GM06990 (cell line): ENCODE measurements at regions not wholly inside any gene's neighbourhood (a gene's known extent, or its start where the extent isn't known, plus 50 kb on each side); places are given as distances from the start of the nearest gene placed in this dataset.

Source experiments
- DNase-seq: peaks from one replicate; pipeline ENCODE4 v3.0.0-alpha.2; 2011; ENCODE audit not compliant: insufficient read length; ENCODE audit errors: extremely low read depth
- H3K27me3 ChIP-seq: replicated peaks from 2 replicates; pipeline ENCODE4 v1.6.0; 2011; ENCODE audit warnings: low read length; ENCODE audit not compliant: control insufficient read depth, insufficient read depth
- H3K36me3 ChIP-seq: 2 replicates; pipeline ENCODE4 v1.5.1; 2011; ENCODE audit warnings: low read length; ENCODE audit not compliant: control insufficient read depth, insufficient read depth
- H3K4me3 ChIP-seq: replicated peaks from 2 replicates; pipeline ENCODE4 v1.5.1; 2011; ENCODE audit warnings: low read depth, mild to moderate bottlenecking, control low read depth, low read length
- CTCF ChIP-seq: IDR thresholded peaks from 2 replicates; pipeline ENCODE4 v1.5.1; 2011; ENCODE audit warnings: low read length, control low read depth, mild to moderate bottlenecking, inconsistent platforms; ENCODE audit not compliant: insufficient read depth, poor library complexity, severe bottlenecking

- Histone ChIP-seq H3K4me3 (no peak overlapping the region), H3K36me3 (no peaks in the 10 kb centered on the region), H3K27me3 (no peaks in the 10 kb centered on the region)
- TF ChIP-seq CTCF: no peak
- no peak for DNase-seq
These were observed 50.8 kb upstream of the MBOAT1 start for GRCh38 chr6:20263059-20263458.

- no peak for TF ChIP-seq CTCF
- no peak for DNase-seq
- Histone ChIP-seq H3K36me3 (no peaks in the 10 kb centered on the region), H3K27me3 (no peaks in the 10 kb centered on the region), H3K4me3 (no peak overlapping the region)
These were observed 53.6 kb upstream of the MBOAT1 start for GRCh38 chr6:20265842-20266241.

- DNase-seq: peak; percentile 11
- Histone ChIP-seq H3K4me3 (no peak overlapping the region), H3K27me3 (no peaks in the 10 kb centered on the region), H3K36me3 (no peaks in the 10 kb centered on the region)
- TF ChIP-seq CTCF: no peak
These were observed 54.8 kb upstream of the MBOAT1 start for GRCh38 chr6:20266851-20267608.

GRCh38 chr6:20269181-20269580, 56.9 kb upstream of the MBOAT1 start:
- no peak for TF ChIP-seq CTCF
- H3K36me3 ChIP-seq: no peaks in the 10 kb centered on the region
- no peak overlapping the region for H3K4me3 ChIP-seq
- DNase-seq: no peak
- no peaks in the 10 kb centered on the region; the same call in 1 of the 2 replicates for H3K27me3 ChIP-seq

GRCh38 chr6:20271818-20272217, 59.5 kb upstream of the MBOAT1 start:
- Histone ChIP-seq H3K4me3 (no peak overlapping the region), H3K27me3 (no peaks in the 10 kb centered on the region; the same call in 1 of the 2 replicates), H3K36me3 (no peaks in the 10 kb centered on the region)
- no peak for TF ChIP-seq CTCF
- no peak for DNase-seq
